NCI-H146 treated with DMSO at 0.1 percent for 48 hours (cell line): ENCODE measurements at regions not wholly inside any gene's neighbourhood (a gene's known extent, or its start where the extent isn't known, plus 50 kb on each side); places are given as distances from the start of the nearest gene placed in this dataset.

Source experiments
- DNase-seq: peaks from one replicate; lab custom pipeline; 2025; ENCODE audit not compliant: unreplicated experiment; lab: John Stamatoyannopoulos, UW

GRCh38 chr22:27571463-27572277, 229.9 kb downstream of the MN1 start:
- no peak for DNase-seq

GRCh38 chr22:27572278-27572666, 229.3 kb downstream of the MN1 start:
- no peak for DNase-seq

DNA sequence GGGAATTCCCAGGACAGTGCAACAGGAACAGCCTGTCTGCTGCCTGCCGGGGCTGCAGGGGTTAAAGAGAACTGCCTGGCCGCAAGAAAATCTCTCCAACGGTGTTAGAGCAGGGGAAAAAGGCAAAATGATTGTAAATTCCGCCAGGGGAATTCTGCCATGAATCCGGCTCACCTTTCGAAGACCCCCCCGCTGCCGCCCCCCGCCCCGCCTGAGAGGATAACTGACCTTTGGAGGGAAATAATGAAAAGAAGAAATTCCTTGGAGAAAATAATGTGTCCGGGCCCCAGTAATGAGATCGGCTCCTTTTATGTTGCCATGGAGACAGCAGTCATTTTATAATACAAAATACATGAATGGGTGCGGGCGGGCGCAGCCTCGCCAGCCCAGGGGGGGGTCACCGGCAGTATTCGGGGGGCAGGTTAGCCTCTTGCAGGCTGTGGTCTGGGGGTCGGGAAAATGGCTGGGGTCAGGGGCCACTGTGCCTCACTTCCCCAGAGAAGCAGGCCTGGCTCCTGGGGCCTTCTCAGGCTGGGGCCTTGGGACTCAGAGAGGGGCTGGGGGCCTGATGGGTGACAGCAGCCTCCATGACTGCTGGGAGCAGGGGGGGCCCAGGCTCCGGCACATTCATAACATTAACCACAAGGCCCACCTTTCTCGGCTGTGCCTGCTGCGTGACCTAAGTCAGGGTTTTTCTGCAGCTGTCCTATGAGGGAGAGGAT, 228.1 kb downstream of the MN1 start:
- no peak for DNase-seq

- no peak for DNase-seq
These were observed 227.6 kb downstream of the MN1 start for GRCh38 chr22:27574002-27574366.

DNA sequence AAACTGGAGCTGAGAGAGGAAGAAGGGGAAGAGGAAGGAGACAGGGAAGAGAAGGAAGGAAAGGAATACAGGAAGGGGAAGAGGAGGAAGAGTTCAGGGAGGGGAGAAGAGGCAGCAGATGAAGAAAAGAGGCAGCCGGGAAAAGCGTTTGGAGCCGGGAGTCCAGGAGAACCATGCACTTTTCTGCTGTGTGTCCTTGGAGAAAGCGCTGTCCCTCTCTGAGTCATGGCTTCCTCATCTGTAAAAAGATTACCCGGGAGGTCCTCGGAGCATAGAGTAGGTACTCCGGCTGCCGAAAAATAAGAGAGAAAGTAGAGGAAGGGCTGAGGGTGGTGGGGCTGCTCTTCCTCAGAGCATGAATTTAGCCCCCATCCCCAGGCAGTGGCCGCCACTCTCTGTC, 226.9 kb downstream of the MN1 start:
- DNase-seq: no peak

- DNase-seq: no peak
These were observed 226.2 kb downstream of the MN1 start for GRCh38 chr22:27575348-27575747.

GRCh38 chr22:27576413-27576812, 225.1 kb downstream of the MN1 start:
- no peak for DNase-seq

DNA sequence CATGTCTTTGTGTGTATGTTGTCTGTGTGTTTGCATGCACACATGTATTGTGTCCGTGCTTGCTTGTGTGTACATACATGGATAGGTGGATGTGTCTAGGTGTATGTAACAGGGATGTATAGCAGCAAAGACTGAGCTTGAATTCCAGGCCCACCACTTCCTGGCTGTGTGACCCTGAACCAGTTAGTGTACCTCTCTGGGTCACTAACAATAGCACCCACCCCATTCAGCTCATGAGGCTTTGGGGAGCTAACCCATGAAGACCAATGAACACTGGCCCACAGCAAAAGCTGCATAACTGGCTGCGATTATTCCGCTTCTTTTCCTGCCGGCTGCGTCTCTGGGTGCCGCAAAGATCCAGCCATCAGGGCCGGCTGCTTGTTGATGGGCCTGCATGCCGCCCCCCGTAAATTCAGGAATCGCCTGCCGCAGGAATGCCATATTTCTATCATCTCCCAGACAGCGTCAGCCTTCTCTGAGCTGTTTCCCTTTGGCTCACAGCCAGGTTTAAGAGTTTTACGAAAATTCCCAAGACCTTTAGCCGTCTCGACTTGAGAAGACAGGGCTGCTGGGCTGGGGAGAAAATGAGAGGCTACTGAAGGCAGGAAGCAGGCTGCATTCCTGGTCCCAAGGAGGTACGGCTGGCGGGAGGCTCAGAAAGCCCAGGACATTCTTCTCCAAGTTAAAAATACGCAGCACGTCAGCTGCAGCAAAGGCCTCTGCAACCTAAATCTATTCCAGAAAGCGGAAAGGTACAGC, 224.6 kb downstream of the MN1 start:
- DNase-seq: no peak

DNA sequence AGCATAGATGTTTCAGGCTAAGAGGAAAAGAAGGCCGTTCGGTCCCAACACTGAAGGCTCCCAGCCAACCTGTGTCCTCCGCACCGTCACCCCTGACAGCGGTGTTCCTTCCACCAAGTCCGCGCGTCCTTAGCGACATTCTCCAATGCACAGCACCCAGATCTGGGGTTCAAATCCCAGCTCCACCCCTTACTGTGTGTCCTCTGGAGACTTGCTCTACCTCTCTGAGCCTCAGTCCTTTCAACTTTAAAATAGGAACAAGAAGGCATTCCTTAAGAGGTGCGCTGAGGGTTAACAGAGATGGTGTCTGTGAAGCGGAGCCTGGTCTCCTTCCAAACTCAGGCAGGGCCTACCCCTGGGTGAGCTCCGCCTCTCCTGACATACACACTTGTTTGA, 224.0 kb downstream of the MN1 start:
- DNase-seq: no peak

- no peak for DNase-seq
These were observed 222.5 kb downstream of the MN1 start for GRCh38 chr22:27578937-27579617.

DNA sequence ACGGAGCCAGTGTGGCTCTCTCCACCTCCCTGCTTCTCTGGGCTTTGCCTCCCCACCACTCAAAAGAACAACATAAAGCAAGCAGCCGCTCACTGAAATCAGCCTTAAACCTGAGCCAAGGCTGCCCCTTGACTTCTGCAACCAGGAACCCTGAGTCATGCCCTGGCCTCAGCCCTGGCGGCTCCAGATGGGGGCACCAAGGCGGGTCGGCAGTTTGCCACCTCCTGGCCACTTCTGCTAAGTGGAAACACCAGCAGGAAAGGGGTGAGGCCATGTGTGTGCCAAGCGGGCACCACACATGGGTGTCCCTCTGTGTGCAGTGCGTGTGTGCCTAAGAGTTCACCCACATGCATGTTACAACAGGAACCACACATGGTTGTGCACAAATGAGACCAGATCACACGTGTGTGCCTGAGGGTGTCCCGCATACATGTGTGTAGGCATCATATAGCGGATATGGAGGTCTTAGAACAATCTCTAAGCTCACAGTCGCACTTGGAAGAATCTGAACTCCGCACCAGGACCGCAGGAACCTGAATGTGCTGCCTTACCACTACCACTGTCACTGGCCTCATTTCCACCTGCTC, 221.2 kb downstream of the MN1 start:
- DNase-seq: no peak

GRCh38 chr22:27581236-27581635, 220.3 kb downstream of the MN1 start:
- DNase-seq: no peak

- no peak for DNase-seq
These were observed 219.9 kb downstream of the MN1 start for GRCh38 chr22:27581688-27582087.

DNA sequence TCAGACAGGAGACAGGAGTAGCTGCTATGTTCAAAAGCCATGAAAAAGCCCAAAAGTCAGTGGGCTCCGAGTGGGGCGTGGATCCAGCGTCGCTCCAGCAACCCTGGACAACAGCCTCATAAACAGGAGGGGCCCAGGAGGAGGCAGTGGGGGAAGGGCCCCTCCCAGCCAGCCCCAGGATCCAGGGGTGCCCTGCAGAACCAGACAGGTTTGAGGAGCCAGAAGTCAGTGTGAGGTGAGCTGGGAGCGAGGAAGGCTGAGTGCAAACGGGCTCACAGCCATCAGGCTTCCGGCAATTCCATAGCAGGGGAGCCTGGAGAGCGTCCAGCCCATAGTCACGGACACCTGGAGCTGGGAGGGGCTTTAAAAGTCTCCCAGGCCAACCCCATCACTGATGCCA, 217.7 kb downstream of the MN1 start:
- DNase-seq: no peak

DNA sequence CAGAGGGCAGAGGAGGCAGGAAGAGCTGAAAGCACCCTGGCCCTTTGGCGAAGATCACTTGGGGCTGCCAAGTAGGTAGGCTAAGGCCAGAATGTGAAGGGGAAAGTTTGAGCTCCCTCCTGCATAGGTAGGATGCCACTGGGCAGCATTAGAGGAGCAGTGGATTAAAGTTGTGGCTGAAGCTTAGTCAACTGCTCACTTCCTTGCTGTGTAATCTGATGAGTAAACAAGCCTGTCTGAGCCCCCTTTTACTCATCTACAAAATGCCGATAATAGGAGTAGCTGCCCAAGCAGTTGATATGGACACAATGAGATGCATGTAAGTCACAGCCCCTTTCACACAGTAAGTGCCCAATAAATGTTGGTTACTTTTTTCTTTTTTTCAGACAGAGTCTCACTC, 216.4 kb downstream of the MN1 start:
- no peak for DNase-seq

- DNase-seq: peak; percentile 77
These were observed 213.3 kb downstream of the MN1 start for GRCh38 chr22:27588268-27588667.

- no peak for DNase-seq
These were observed 212.6 kb downstream of the MN1 start for GRCh38 chr22:27588915-27589314.

DNA sequence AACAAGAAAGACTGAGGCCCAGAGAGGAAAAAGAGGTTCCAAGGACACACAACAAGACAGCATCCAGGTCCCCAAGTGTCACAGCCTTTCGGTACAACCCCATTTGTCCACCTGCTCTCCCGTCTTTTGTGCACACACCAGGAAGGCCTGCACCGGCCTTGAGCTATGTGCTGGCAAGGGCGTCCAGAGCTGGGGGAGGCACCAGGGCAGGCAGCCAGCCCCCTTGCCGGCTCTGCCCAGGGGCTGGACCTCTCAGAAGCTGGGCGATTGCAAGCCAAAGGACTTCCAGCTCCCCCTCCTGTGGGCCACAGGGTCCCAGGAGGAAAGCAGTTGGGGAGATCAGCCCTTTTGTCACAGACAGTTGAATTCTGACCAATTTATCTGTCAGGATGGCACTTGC, 210.5 kb downstream of the MN1 start:
- no peak for DNase-seq

DNA sequence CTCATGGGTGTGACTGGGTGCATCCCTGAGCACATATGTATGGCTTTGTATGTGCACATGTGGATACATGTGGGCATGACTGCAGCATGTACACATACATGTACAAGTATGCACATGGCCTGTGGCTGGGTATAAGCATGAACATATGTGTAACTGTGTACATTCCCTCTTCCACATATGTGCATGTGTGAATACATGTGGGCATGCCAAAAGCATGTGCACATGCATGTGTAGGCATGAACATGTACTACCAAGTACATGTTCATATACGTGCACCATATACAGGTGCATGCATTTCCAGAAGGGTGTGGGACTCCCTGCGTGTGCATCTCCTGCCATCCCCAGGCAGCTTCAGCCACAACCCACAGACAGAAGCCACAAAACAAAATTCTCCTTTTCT, 208.2 kb downstream of the MN1 start:
- no peak for DNase-seq

DNA sequence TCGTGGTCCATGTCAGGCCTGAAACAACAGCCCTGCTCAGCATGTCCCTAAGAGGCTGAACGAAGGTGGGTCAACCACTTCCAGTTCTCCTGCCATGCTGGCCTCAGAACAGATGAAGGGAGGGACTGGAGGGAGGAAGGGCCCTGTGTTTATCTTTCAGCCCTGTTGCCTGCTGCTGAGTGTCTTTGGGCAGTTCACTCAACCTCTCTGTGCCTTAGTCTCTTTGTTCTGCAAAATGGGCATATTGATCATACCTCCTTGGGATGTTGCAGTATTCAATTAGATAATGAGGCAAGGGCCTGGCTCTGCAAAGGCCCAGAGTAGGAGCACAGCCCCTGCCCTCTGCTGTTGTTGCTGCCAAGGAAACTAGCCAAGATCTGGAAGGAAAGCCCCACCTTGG, 207.5 kb downstream of the MN1 start:
- no peak for DNase-seq
